Neural cell (in vitro differentiated cells): ENCODE measurements at regions not wholly inside any gene's neighbourhood (a gene's known extent, or its start where the extent isn't known, plus 50 kb on each side); places are given as distances from the start of the nearest gene placed in this dataset.

ENCODE experiments used
- H2AFZ ChIP-seq: fragments of 200-600, 300-800 bp; sonication (generic), shearing (Covaris generic); 2 replicates; pipeline ENCODE4 v1.6.0; 2014; ENCODE audit warnings: low read depth, mild to moderate bottlenecking, antibody characterized with exemption, low read length, moderate library complexity
- H3F3A ChIP-seq: fragments of 200-600 bp; shearing (Covaris generic); 2 replicates; pipeline ENCODE4 v1.6.1; 2016; ENCODE audit warnings: mild to moderate bottlenecking, moderate library complexity, mixed read lengths, antibody characterized with exemption, low read length; ENCODE audit not compliant: insufficient read depth, poor library complexity, severe bottlenecking
- H3K27ac ChIP-seq: fragments of 200-600, 300-800 bp; sonication (generic), shearing (Covaris generic); 2 replicates; pipeline ENCODE4 v1.5.1; 2014; ENCODE audit warnings: mild to moderate bottlenecking, low read length, moderate library complexity
- H3K27me3 ChIP-seq: fragments of 300-800, 200-600 bp; sonication (generic), shearing (Covaris generic); 2 replicates; pipeline ENCODE4 v1.6.0; 2014; ENCODE audit warnings: mild to moderate bottlenecking, low read depth, low read length, moderate library complexity; ENCODE audit not compliant: insufficient read depth
- H3K36me3 ChIP-seq: fragments of 300-800, 200-600 bp; sonication (generic), shearing (Covaris generic); 2 replicates; pipeline ENCODE4 v1.5.1; 2014; ENCODE audit warnings: mild to moderate bottlenecking, antibody characterized with exemption, low read length, moderate library complexity; ENCODE audit not compliant: insufficient read depth
- H3K4me2 ChIP-seq: fragments of 300-800, 200-600 bp; sonication (generic), shearing (Covaris generic); 2 replicates; pipeline ENCODE4 v1.6.0; 2014; ENCODE audit warnings: mild to moderate bottlenecking, low read length
- H3K4me3 ChIP-seq: fragments of 300-800, 200-600 bp; sonication (generic), shearing (Covaris generic); 2 replicates; pipeline ENCODE4 v1.5.1; 2014; ENCODE audit warnings: mild to moderate bottlenecking, low read length, moderate library complexity
- H3K79me2 ChIP-seq: fragments of 200-600 bp; shearing (Covaris generic); replicated peaks from 2 replicates; pipeline ENCODE4 v1.6.0; 2014; ENCODE audit warnings: mild to moderate bottlenecking, low read length, moderate library complexity; ENCODE audit not compliant: insufficient read depth
- H3K9ac ChIP-seq: fragments of 300-800, 200-600 bp; sonication (generic), shearing (Covaris generic); 2 replicates; pipeline ENCODE4 v1.6.1; 2016; ENCODE audit warnings: mild to moderate bottlenecking, low read length, mixed read lengths
- H3K9me2 ChIP-seq: fragments of 200-600 bp; shearing (Covaris generic); 2 replicates; pipeline ENCODE4 v1.6.1; 2016; ENCODE audit warnings: mild to moderate bottlenecking, low read length, mixed read lengths; ENCODE audit not compliant: insufficient read depth
- H3K9me3 ChIP-seq: fragments of 200-600, 300-800 bp; sonication (generic), shearing (Covaris generic); 2 replicates; pipeline ENCODE4 v1.6.1; 2016; ENCODE audit warnings: mild to moderate bottlenecking, mixed run types, low read length, moderate library complexity, mixed read lengths
- H4K20me1 ChIP-seq: fragments of 200-600 bp; shearing (Covaris generic); 2 replicates; pipeline ENCODE4 v1.6.1; 2016; ENCODE audit warnings: mild to moderate bottlenecking, mixed run types; ENCODE audit not compliant: insufficient read depth
- CTCF ChIP-seq: fragments of 450-650 bp; IDR thresholded peaks from 2 replicates; pipeline ENCODE4 v1.5.1; 2014; ENCODE audit warnings: antibody characterized with exemption, mild to moderate bottlenecking, moderate library complexity; ENCODE audit not compliant: poor library complexity, severe bottlenecking
- EP300 ChIP-seq: fragments of 450-650 bp; conservative IDR thresholded peaks from 2 replicates; pipeline ENCODE4 v1.6.1; 2014; ENCODE audit warnings: antibody characterized with exemption, mild to moderate bottlenecking, moderate library complexity; ENCODE audit not compliant: poor library complexity, severe bottlenecking
- EZH2 ChIP-seq: fragments of 200-600, 300-800 bp; shearing (Covaris generic), sonication (generic); IDR thresholded peaks from 2 replicates; pipeline ENCODE4 v1.6.1; 2014; ENCODE audit warnings: antibody characterized with exemption, low read length, borderline replicate concordance, mild to moderate bottlenecking; ENCODE audit not compliant: insufficient read depth, poor library complexity, severe bottlenecking
- MXI1 ChIP-seq: fragments of 450-650 bp; conservative IDR thresholded peaks from 2 replicates; pipeline ENCODE4 v1.6.1; 2014; ENCODE audit warnings: antibody characterized with exemption, mild to moderate bottlenecking; ENCODE audit not compliant: poor library complexity, severe bottlenecking
- POLR2AphosphoS5 ChIP-seq: IDR thresholded peaks from 2 replicates; pipeline ENCODE4 v1.6.1; 2012
- RAD21 ChIP-seq: fragments of 450-650 bp; conservative IDR thresholded peaks from 2 replicates; pipeline ENCODE4 v1.6.1; 2014; ENCODE audit warnings: antibody characterized with exemption, mild to moderate bottlenecking, moderate library complexity
- REST ChIP-seq: IDR thresholded peaks from 2 replicates; pipeline ENCODE4 v1.6.1; 2012; ENCODE audit warnings: borderline replicate concordance
- SMC3 ChIP-seq: fragments of 450-650 bp; conservative IDR thresholded peaks from 2 replicates; pipeline ENCODE4 v1.6.1; 2014; ENCODE audit warnings: antibody characterized with exemption, mild to moderate bottlenecking, moderate library complexity; ENCODE audit not compliant: poor library complexity
- TAF1 ChIP-seq: IDR thresholded peaks from 2 replicates; pipeline ENCODE4 v1.6.1; 2012; ENCODE audit warnings: low read depth

- no peak overlapping the region for H3K27ac ChIP-seq
- no peaks in the 10 kb centered on the region for H3K9me3 ChIP-seq
- no peak overlapping the region for H2AFZ ChIP-seq
These were observed 110.6 kb downstream of the JRKL start for GRCh38 chr11:96500440-96500839.

DNA sequence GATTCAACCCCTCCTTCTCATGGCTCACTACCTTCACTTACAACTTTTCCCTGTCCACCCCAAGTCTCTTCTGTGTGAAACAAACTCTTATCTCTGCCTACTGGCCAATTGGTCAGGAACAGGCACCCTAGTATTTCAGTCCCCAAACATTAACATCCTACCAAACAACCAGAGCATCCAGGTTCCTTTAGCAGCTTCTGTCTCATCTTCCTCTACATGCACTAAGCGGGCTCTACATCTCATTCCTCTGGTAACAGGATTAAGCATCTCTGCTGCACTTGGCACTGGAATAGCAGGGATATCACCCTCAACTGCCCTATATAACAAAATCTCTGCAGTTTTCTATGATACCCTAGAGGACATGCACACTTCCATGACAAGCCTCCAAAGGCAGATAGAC, 116.2 kb downstream of the JRKL start:
- no peak overlapping the region for H3K4me2 ChIP-seq
- no peaks in the 10 kb centered on the region for H3K9me3 ChIP-seq
- no peaks in the 10 kb centered on the region for H3K27me3 ChIP-seq
- H3K79me2 ChIP-seq, result no peaks in the 10 kb centered on the region
- no peaks in the 10 kb centered on the region for H3K9me2 ChIP-seq
- H3K9ac ChIP-seq, result no peak overlapping the region
- no peak overlapping the region for H2AFZ ChIP-seq
- H3K4me3 ChIP-seq, result no peak overlapping the region
- H3K36me3 ChIP-seq, result no peaks in the 10 kb centered on the region
- no peaks in the 10 kb centered on the region for H3F3A ChIP-seq
- H4K20me1 ChIP-seq, result no peaks in the 10 kb centered on the region
- no peak overlapping the region for H3K27ac ChIP-seq
- TF ChIP-seq MXI1, result no peak
- no peak for TF ChIP-seq REST
- TF ChIP-seq CTCF, result no peak
- TF ChIP-seq EP300, result no peak
- no peak for TF ChIP-seq SMC3
- no peak for TF ChIP-seq TAF1
- no peak for TF ChIP-seq RAD21

More at GRCh38 chr11:96500440-96500839, 110.6 kb downstream of the JRKL start:
- no peaks in the 10 kb centered on the region for H3K79me2 ChIP-seq
- H3K9ac ChIP-seq, result no peak overlapping the region
- H3F3A ChIP-seq, result no peaks in the 10 kb centered on the region
- no peaks in the 10 kb centered on the region for H3K27me3 ChIP-seq
- no peak overlapping the region for H3K4me2 ChIP-seq
- no peaks in the 10 kb centered on the region for H3K36me3 ChIP-seq
- no peaks in the 10 kb centered on the region for H3K9me2 ChIP-seq
- no peaks in the 10 kb centered on the region for H4K20me1 ChIP-seq
- TF ChIP-seq POLR2AphosphoS5 (no peak), TAF1 (no peak), CTCF (no peak), EP300 (no peak), RAD21 (no peak), REST (no peak), SMC3 (no peak), EZH2 (no peak), MXI1 (no peak)
- no peak overlapping the region for H3K4me3 ChIP-seq
